GM12891 (cell line): ENCODE measurements at regions not wholly inside any gene's neighbourhood (a gene's known extent, or its start where the extent isn't known, plus 50 kb on each side); places are given as distances from the start of the nearest gene placed in this dataset.

Experiments used
- POLR2A ChIP-seq: IDR thresholded peaks from 2 replicates; pipeline ENCODE4 v1.6.1; 2011; ENCODE audit warnings: low read depth, low read length, control low read depth
- POLR2AphosphoS5 ChIP-seq: IDR thresholded peaks from 2 replicates; pipeline ENCODE4 v1.6.1; 2011; ENCODE audit warnings: low read depth, low read length, control low read depth
- SPI1 ChIP-seq: IDR thresholded peaks from 2 replicates; pipeline ENCODE4 v1.6.1; 2011; ENCODE audit warnings: low read depth, low read length, control low read depth
- TAF1 ChIP-seq: IDR thresholded peaks from 2 replicates; pipeline ENCODE4 v1.6.1; 2011; ENCODE audit warnings: low read depth, low read length, control low read depth

DNA sequence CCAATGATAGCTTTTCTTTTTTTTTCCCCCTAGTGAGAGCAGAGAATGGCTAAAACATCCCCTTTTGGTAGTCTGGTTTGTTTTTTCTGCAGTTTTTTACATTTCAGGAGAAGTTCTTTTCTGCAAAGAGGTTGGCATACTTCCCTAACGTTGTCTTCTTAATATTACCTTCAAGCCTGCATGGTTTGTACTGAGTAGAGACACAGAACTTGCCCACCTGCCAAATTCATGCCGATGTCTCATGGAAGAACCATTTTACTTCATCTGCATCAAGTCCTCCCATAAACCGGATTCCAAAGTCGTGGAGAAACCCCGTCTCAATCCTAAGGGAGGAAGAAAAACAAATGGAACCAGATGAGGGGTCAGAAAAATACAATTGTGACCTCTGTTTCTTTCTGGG lies 89.7 kb downstream of the SHOX start:
- TF ChIP-seq POLR2AphosphoS5 = no peak
- no peak for TF ChIP-seq TAF1
- no peak for TF ChIP-seq POLR2A
- TF ChIP-seq SPI1 = no peak
